Kidney (tissue), 13 donors: ENCODE measurements at regions not wholly inside any gene's neighbourhood (a gene's known extent, or its start where the extent isn't known, plus 50 kb on each side); places are given as distances from the start of the nearest gene placed in this dataset.
"Not testable (repeated sequence)": the region's sequence is repeated elsewhere in the genome, so short reads cannot be mapped to it uniquely, and the experiment has no call there.

Experiments used
- DNase-seq, 5 donors: peaks; one replicate each; pipeline ENCODE4 v3.0.0-alpha.2; 2013 to 2020
- FAIRE-seq: peaks from 2 replicates; lab custom pipeline; 2012; peaks lifted over from hg19 to GRCh38; lab: Jason Lieb, UNC
- H3K27ac ChIP-seq, 2 donors: one replicate each; pipeline ENCODE4 v1.7.0; 2013; ENCODE audit warnings: low read depth in 2 of 2, low read length in 2 of 2, inconsistent platforms in 1 of 2
- H3K27me3 ChIP-seq: one replicate; pipeline ENCODE4 v1.7.1; 2013; ENCODE audit warnings: low read length, inconsistent platforms; ENCODE audit not compliant: control insufficient read depth, insufficient read depth
- H3K36me3 ChIP-seq, 3 donors: one replicate each; pipeline versions ENCODE4 v1.7.0 to v1.7.1; 2013; ENCODE audit warnings: low read length in 3 of 3, control low read depth in 1 of 3, inconsistent platforms in 1 of 3; ENCODE audit not compliant: insufficient read depth in 3 of 3, control insufficient read depth in 2 of 3
- H3K4me1 ChIP-seq, 3 donors: one replicate each; pipeline versions ENCODE4 v1.7.0 to v1.7.1; 2013; ENCODE audit warnings: low read length in 3 of 3, inconsistent platforms in 1 of 3, low read depth in 1 of 3; ENCODE audit not compliant: control insufficient read depth in 2 of 3, insufficient read depth in 2 of 3
- H3K4me3 ChIP-seq, 3 donors: one replicate each; pipeline versions ENCODE4 v1.7.0 to v1.8.1; 2013; ENCODE audit warnings: low read length in 3 of 3, control low read depth in 1 of 3, inconsistent platforms in 1 of 3
- H3K9ac ChIP-seq, 3 donors: one replicate each; pipeline versions ENCODE4 v1.7.0 to v1.7.1; 2013; ENCODE audit warnings: low read length in 3 of 3, control low read depth in 1 of 3, inconsistent platforms in 1 of 3
- H3K9me3 ChIP-seq, 3 donors: one replicate each; pipeline versions ENCODE4 v1.7.0 to v1.7.1; 2013; ENCODE audit warnings: low read length in 3 of 3, control low read depth in 1 of 3, inconsistent platforms in 1 of 3; ENCODE audit not compliant: control insufficient read depth in 2 of 3, insufficient read depth in 1 of 3
- intact Hi-C: fragments of 100-400 bp; cut with DNase I; formaldehyde crosslinking; loops from one replicate; pipeline ENCODE4 v1.11.1; 2022
- TF ChIP-seq, protein P1 (sequence below): IDR thresholded peaks from 3 replicates; pipeline ENCODE4 v1.5.1; 2012; ENCODE audit warnings: mild to moderate bottlenecking, moderate library complexity, borderline replicate concordance; ENCODE audit not compliant: insufficient read depth; ENCODE audit errors: extremely low read depth
- donor health status: control.
- donor health status: control.
- donor health status: control.
- donor health status: control.
- donor health status: control.
- donor health status: DM: yes; HTN: yes; CAD: no.
- donor health status: Normal renal cell carcinoma (clear cell type).

DNA sequence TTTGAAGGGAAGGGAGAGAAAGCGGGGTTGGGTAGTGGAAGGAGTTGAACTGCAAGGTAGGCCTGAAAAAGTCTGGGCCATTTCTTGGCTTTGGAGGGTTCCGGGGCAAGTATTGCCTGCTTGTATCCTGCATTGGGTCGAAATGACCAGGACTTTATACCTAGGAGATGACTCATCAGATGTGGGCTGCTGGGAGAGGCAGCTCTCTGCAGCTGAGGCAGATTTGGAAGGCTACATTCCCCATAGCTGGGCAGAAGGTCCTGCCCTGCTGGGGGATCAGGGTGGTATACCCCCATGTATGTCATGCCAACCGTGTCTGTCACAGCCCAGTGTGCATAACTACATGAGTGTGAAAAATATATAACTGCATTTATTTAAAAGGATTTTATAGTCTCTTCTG, 171.8 kb upstream of the SPRED2 start:
- Histone ChIP-seq H3K27me3 (no peaks in the 10 kb centered on the region), H3K36me3 (no peaks in the 10 kb centered on the region), H3K27ac (no peak overlapping the region), H3K4me3 (no peak overlapping the region), H3K4me1 (no peaks in the 10 kb centered on the region), H3K9me3 (no peaks in the 10 kb centered on the region), H3K9ac (no peak overlapping the region)
- no peak for DNase-seq
- TF ChIP-seq, protein P1, sequence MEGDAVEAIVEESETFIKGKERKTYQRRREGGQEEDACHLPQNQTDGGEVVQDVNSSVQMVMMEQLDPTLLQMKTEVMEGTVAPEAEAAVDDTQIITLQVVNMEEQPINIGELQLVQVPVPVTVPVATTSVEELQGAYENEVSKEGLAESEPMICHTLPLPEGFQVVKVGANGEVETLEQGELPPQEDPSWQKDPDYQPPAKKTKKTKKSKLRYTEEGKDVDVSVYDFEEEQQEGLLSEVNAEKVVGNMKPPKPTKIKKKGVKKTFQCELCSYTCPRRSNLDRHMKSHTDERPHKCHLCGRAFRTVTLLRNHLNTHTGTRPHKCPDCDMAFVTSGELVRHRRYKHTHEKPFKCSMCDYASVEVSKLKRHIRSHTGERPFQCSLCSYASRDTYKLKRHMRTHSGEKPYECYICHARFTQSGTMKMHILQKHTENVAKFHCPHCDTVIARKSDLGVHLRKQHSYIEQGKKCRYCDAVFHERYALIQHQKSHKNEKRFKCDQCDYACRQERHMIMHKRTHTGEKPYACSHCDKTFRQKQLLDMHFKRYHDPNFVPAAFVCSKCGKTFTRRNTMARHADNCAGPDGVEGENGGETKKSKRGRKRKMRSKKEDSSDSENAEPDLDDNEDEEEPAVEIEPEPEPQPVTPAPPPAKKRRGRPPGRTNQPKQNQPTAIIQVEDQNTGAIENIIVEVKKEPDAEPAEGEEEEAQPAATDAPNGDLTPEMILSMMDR, result no peak
- no peak for FAIRE-seq
- intact Hi-C loops, result no loop called here

DNA sequence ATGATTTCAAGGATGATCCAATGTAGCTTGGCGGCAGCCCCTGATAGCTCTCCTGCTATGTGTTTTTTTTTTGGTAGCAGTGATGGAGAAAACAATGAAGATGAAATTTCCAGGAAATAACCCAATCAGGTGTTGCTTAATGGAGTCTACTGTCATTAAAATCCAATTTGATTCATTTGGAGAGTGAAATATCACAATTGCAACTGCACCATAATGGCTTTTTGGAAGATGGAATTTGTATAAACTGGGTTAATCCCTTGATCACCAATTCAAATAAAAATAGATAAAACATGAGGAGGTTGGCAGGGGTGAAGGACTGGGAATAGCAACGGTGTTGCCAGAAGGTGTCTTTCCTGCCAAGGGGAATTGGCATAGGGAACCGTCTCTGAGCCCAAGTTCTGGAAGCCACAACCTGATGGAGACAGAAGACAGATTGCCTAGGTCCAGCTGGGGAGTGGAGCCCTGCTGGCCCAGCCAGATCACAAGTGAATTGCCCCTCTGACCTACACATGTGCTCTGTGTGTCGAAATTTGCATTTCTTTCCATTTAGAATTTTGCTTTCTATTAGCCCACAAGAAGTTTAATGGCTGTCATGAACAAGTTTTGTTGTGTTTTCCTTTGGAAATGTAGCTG, 170.3 kb upstream of the SPRED2 start:
- Histone ChIP-seq H3K9ac (no peak overlapping the region), H3K36me3 (no peaks in the 10 kb centered on the region), H3K27ac (no peak overlapping the region), H3K9me3 (no peaks in the 10 kb centered on the region), H3K4me1 (no peaks in the 10 kb centered on the region), H3K4me3 (no peak overlapping the region), H3K27me3 (no peaks in the 10 kb centered on the region)
- intact Hi-C loops, result no loop called here
- FAIRE-seq (no peak), DNase-seq (no peak)
- TF ChIP-seq, protein P1, result no peak

DNA sequence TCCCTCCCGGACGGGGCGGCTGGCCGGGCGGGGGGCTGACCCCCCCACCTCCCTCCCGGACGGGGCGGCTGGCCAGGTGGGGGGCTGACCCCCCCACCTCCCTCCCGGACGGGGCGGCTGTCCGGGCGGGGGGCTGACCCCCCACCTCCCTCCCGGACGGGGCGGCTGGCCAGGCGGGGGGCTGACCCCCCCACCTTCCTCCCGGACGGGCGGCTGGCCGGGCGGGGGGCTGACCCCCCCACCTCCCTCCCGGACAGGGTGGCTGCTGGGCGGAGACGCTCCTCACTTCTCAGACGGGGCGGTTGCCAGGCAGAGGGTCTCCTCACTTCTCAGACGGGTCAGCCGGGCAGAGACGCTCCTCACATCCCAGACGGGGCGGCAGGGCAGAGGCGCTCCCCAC, 168.5 kb upstream of the SPRED2 start:
- not testable (repeated sequence) for DNase-seq, FAIRE-seq

DNA sequence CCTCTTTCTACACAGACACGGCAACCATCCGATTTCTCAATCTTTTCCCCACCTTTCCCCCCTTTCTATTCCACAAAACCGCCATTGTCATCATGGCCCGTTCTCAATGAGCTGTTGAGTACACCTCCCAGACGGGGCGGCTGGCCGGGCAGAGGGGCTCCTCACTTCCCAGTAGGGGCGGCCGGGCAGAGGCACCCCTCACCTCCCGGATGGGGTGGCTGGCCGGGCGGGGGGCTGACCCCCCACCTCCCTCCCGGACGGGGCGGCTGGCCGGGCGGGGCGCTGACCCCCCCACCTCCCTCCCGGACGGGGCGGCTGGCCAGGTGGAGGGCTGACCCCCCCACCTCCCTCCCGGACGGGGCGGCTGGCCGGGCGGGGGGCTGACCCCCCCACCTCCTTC, 168.0 kb upstream of the SPRED2 start:
- H3K9me3 ChIP-seq, intact Hi-C loops, H3K4me1 ChIP-seq, H3K4me3 ChIP-seq, H3K27ac ChIP-seq, FAIRE-seq, H3K36me3 ChIP-seq, DNase-seq, H3K27me3 ChIP-seq, H3K9ac ChIP-seq: not testable (repeated sequence)

More for the DNA sequence above, 168.5 kb upstream of the SPRED2 start:
- H3K4me3 ChIP-seq, H3K27ac ChIP-seq, H3K4me1 ChIP-seq, H3K36me3 ChIP-seq, H3K9me3 ChIP-seq, H3K27me3 ChIP-seq, intact Hi-C loops, H3K9ac ChIP-seq: not testable (repeated sequence)
